ENCODE measurements at regions not wholly inside any gene's neighbourhood (a gene's known extent, or its start where the extent isn't known, plus 50 kb on each side); places are given as distances from the start of the nearest gene placed in this dataset.

- Histone ChIP-seq H4K20me1 (replicated peaks in 1 of 2; ENCODE audit: control insufficient read depth in 1 of 2, insufficient read depth in 2 of 2, low read length in 2 of 2) (no peaks in the 10 kb centered on the region), H2BK12ac (ENCODE audit: low read depth, low read length) (no peak overlapping the region), H3K27me3 (replicated peaks in 1 of 4; ENCODE audit: control insufficient read depth in 3 of 4, extremely low read depth in 1 of 4, insufficient read depth in 3 of 4, low read length in 3 of 4) (no peaks in the 10 kb centered on the region), H3K23ac (ENCODE audit: insufficient read length) (no peak overlapping the region), H3K4me2 (ENCODE audit: insufficient read depth in 1 of 2, low read depth in 2 of 2, low read length in 2 of 2) (no peak overlapping the region), H3K4me1 (replicated peaks in 1 of 4; ENCODE audit: control insufficient read depth in 3 of 4, insufficient read depth in 4 of 4, low read length in 3 of 4) (no peaks in the 10 kb centered on the region), H2BK5ac (ENCODE audit: low read depth, low read length) (no peak overlapping the region), H3K4ac (replicated peaks; ENCODE audit: insufficient read length, low read depth, low read length) (no peak overlapping the region), H3K23me2 (ENCODE audit: low read depth, low read length) (no peaks in the 10 kb centered on the region), H2BK20ac (ENCODE audit: low read length) (no peak overlapping the region), H2BK120ac (replicated peaks; ENCODE audit: low read depth, low read length) (no peak overlapping the region), H3K4me3 (ENCODE audit: extremely low read depth in 1 of 4, insufficient read depth in 2 of 4, low read depth in 3 of 4, low read length in 4 of 4) (no peak overlapping the region), H3K79me2 (ENCODE audit: control insufficient read depth in 1 of 2, insufficient read depth in 2 of 2, low read length in 2 of 2) (no peaks in the 10 kb centered on the region), H3K27ac (ENCODE audit: low read depth, low read length) (no peak overlapping the region), H3K9me3 (ENCODE audit: insufficient read depth in 2 of 2, low read depth in 1 of 2, low read length in 1 of 2) (no peaks in the 10 kb centered on the region), H4K91ac (replicated peaks; ENCODE audit: insufficient read length, low read length) (no peak overlapping the region), H2AFZ (ENCODE audit: low read length) (no peak overlapping the region), H3K9ac (replicated peaks in 1 of 4; ENCODE audit: extremely low read depth in 1 of 4, low read depth in 3 of 4, low read length in 3 of 4) (no peak overlapping the region), H3K79me1 (ENCODE audit: low read depth, low read length) (no peaks in the 10 kb centered on the region), H3K36me3 (ENCODE audit: control insufficient read depth in 2 of 4, insufficient read depth in 4 of 4, low read length in 3 of 4) (no peaks in the 10 kb centered on the region), H2AK5ac (ENCODE audit: low read depth, low read length) (no peak overlapping the region), H4K8ac (ENCODE audit: extremely low read depth, insufficient read depth, low read length) (no peak overlapping the region), H4K5ac (ENCODE audit: insufficient read length, low read depth, low read length) (no peak overlapping the region), H3K56ac (replicated peaks; ENCODE audit: insufficient read length, low read depth, low read length) (no peak overlapping the region), H3K14ac (ENCODE audit: insufficient read length) (no peak overlapping the region), H3K18ac (ENCODE audit: extremely low read depth, low read length) (no peak overlapping the region), H2BK15ac (ENCODE audit: low read length) (no peak overlapping the region)
- POLR2A ChIA-PET (ENCODE audit: partially characterized antibody): no interaction called here
- CTCF ChIA-PET (ENCODE audit: partially characterized antibody): interaction anchor here (0.8 to 1.1 kb wide), 2 partner anchors 11 to 348 kb away, joined by 3 read pairs; no protein-coding TSS in a partner anchor
- FAIRE-seq (no peak), DNase-seq (ENCODE audit: low read depth in 1 of 2, low spot score in 2 of 2) (no peak)
- TF ChIP-seq CHD2 (IDR thresholded peaks at IDR 0.05; ENCODE audit: low read length): no peak
- no peak for TF ChIP-seq YY1 (IDR thresholded peaks at IDR 0.05; ENCODE audit: low read depth, low read length)
Observed at GRCh38 chr7:136339464-136339863, 362.3 kb upstream of the MTPN start.
